ENCODE measurements at regions not wholly inside any gene's neighbourhood (a gene's known extent, or its start where the extent isn't known, plus 50 kb on each side); places are given as distances from the start of the nearest gene placed in this dataset.
"Not testable (repeated sequence)": the region's sequence is repeated elsewhere in the genome, so short reads cannot be mapped to it uniquely, and the experiment has no call there.

GRCh38 chr7:35853194-35853593 is 52.3 kb downstream of the SEPTIN7 start:
- DNase-seq (ENCODE audit: low read depth, low spot score); H3K9ac ChIP-seq (ENCODE audit: insufficient read length, low read depth); H3K4me3 ChIP-seq (ENCODE audit: insufficient read length, low read depth); H3K27me3 ChIP-seq (ENCODE audit: insufficient read depth, insufficient read length); H3K4me1 ChIP-seq (ENCODE audit: insufficient read depth, insufficient read length): not testable (repeated sequence)
- peaks cover 26% of the 10 kb centered on the region for H3K36me3 ChIP-seq (ENCODE audit: insufficient read depth, insufficient read length, low read length)
- H3K9me3 ChIP-seq (ENCODE audit: insufficient read depth, low read length) = peaks cover 14% of the 10 kb centered on the region; the same call in 1 of the 2 replicates

- TF ChIP-seq YY1 (IDR thresholded peaks at IDR 0.05; ENCODE audit: insufficient read depth, insufficient read length) (no peak), SUZ12 (IDR thresholded peaks at IDR 0.05; ENCODE audit: extremely low read depth, insufficient read depth, insufficient read length) (no peak), ZNF274 (IDR thresholded peaks at IDR 0.05; ENCODE audit: low read depth, low read length) (no peak)
- Histone ChIP-seq H3K4me1 (ENCODE audit: insufficient read depth, insufficient read length) (no peaks in the 10 kb centered on the region), H3K36me3 (ENCODE audit: insufficient read depth, insufficient read length, low read length) (peaks cover 19% of the 10 kb centered on the region), H3K27me3 (ENCODE audit: insufficient read depth, insufficient read length) (no peaks in the 10 kb centered on the region), H3K9ac (ENCODE audit: insufficient read length, low read depth) (no peak overlapping the region), H3K4me3 (ENCODE audit: insufficient read length, low read depth) (no peak overlapping the region), H3K9me3 (ENCODE audit: insufficient read depth, low read length) (peaks cover 14% of the 10 kb centered on the region; the same call in 1 of the 2 replicates)
- no peak for DNase-seq (ENCODE audit: low read depth, low spot score)
Observed at GRCh38 chr7:35854311-35854710, 53.5 kb downstream of the SEPTIN7 start.

- no peak for TF ChIP-seq ZNF274 (IDR thresholded peaks at IDR 0.05; ENCODE audit: low read depth, low read length)
- no peak for TF ChIP-seq YY1 (IDR thresholded peaks at IDR 0.05; ENCODE audit: insufficient read depth, insufficient read length)
- no peak for TF ChIP-seq SUZ12 (IDR thresholded peaks at IDR 0.05; ENCODE audit: extremely low read depth, insufficient read depth, insufficient read length)
- H3K9me3 ChIP-seq (ENCODE audit: insufficient read depth, low read length) = peaks cover 14% of the 10 kb centered on the region; the same call in 1 of the 2 replicates
- DNase-seq (ENCODE audit: low read depth, low spot score) = no peak
- no peaks in the 10 kb centered on the region for H3K4me1 ChIP-seq (ENCODE audit: insufficient read depth, insufficient read length)
- H3K4me3 ChIP-seq (ENCODE audit: insufficient read length, low read depth) = no peak overlapping the region
- H3K9ac ChIP-seq (ENCODE audit: insufficient read length, low read depth) = no peak overlapping the region
- no peaks in the 10 kb centered on the region for H3K27me3 ChIP-seq (ENCODE audit: insufficient read depth, insufficient read length)
- H3K36me3 ChIP-seq (ENCODE audit: insufficient read depth, insufficient read length, low read length) = peaks cover 16% of the 10 kb centered on the region
Observed at GRCh38 chr7:35856175-35856574, 55.3 kb downstream of the SEPTIN7 start.

GRCh38 chr7:35860664-35861063 is 59.8 kb downstream of the SEPTIN7 start:
- Histone ChIP-seq H3K4me1 (ENCODE audit: insufficient read depth, insufficient read length) (no peaks in the 10 kb centered on the region), H3K4me3 (ENCODE audit: insufficient read length, low read depth) (no peak overlapping the region), H3K9ac (ENCODE audit: insufficient read length, low read depth) (no peak overlapping the region), H3K9me3 (ENCODE audit: insufficient read depth, low read length) (peaks cover 9% of the 10 kb centered on the region; the same call in 1 of the 2 replicates), H3K27me3 (ENCODE audit: insufficient read depth, insufficient read length) (no peaks in the 10 kb centered on the region), H3K36me3 (ENCODE audit: insufficient read depth, insufficient read length, low read length) (peaks cover 32% of the 10 kb centered on the region)
- DNase-seq (ENCODE audit: low read depth, low spot score) = no peak
- no peak for TF ChIP-seq ZNF274 (IDR thresholded peaks at IDR 0.05; ENCODE audit: low read depth, low read length)
- no peak for TF ChIP-seq SUZ12 (IDR thresholded peaks at IDR 0.05; ENCODE audit: extremely low read depth, insufficient read depth, insufficient read length)
- no peak for TF ChIP-seq YY1 (IDR thresholded peaks at IDR 0.05; ENCODE audit: insufficient read depth, insufficient read length)

GRCh38 chr7:35865287-35865686 is 64.4 kb downstream of the SEPTIN7 start:
- Histone ChIP-seq H3K36me3 (ENCODE audit: insufficient read depth, insufficient read length, low read length) (peaks cover 50% of the 10 kb centered on the region), H3K9me3 (ENCODE audit: insufficient read depth, low read length) (no peaks in the 10 kb centered on the region), H3K4me3 (ENCODE audit: insufficient read length, low read depth) (no peak overlapping the region), H3K27me3 (ENCODE audit: insufficient read depth, insufficient read length) (no peaks in the 10 kb centered on the region), H3K4me1 (ENCODE audit: insufficient read depth, insufficient read length) (no peaks in the 10 kb centered on the region), H3K9ac (ENCODE audit: insufficient read length, low read depth) (no peak overlapping the region)
- no peak for DNase-seq (ENCODE audit: low read depth, low spot score)
- TF ChIP-seq ZNF274 (IDR thresholded peaks at IDR 0.05; ENCODE audit: low read depth, low read length) (no peak), YY1 (IDR thresholded peaks at IDR 0.05; ENCODE audit: insufficient read depth, insufficient read length) (no peak), SUZ12 (IDR thresholded peaks at IDR 0.05; ENCODE audit: extremely low read depth, insufficient read depth, insufficient read length) (no peak)

DNA sequence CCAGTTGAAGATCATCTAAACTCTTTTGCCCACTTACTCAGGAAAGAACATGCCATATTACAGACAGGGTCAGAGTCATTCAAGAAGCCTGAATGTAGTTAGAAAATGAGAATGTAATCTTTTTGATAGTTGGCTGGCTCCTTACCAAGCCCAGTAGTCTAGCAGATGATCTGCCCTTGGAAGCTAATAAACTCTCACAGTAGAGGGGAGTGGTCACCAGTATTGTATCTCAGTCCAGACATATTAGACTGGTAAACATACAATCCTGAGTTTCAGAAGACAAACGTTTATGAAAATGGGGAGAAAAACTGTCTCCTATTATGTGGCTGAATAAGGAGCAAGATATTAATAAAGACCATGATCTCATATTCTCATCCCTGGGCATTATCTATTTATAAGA is 65.3 kb downstream of the SEPTIN7 start:
- H3K27me3 ChIP-seq (ENCODE audit: insufficient read depth, insufficient read length) = no peaks in the 10 kb centered on the region
- H3K9ac ChIP-seq (ENCODE audit: insufficient read length, low read depth) = no peak overlapping the region
- H3K4me3 ChIP-seq (ENCODE audit: insufficient read length, low read depth) = no peak overlapping the region
- no peaks in the 10 kb centered on the region for H3K9me3 ChIP-seq (ENCODE audit: insufficient read depth, low read length)
- no peak for TF ChIP-seq ZNF274 (IDR thresholded peaks at IDR 0.05; ENCODE audit: low read depth, low read length)
- no peak for DNase-seq (ENCODE audit: low read depth, low spot score)
- H3K4me1 ChIP-seq (ENCODE audit: insufficient read depth, insufficient read length) = no peaks in the 10 kb centered on the region
- peaks cover 50% of the 10 kb centered on the region for H3K36me3 ChIP-seq (ENCODE audit: insufficient read depth, insufficient read length, low read length)

GRCh38 chr7:35869117-35869516 is 68.3 kb downstream of the SEPTIN7 start:
- not testable (repeated sequence) for DNase-seq (ENCODE audit: low read depth, low spot score)
- H3K36me3 ChIP-seq (ENCODE audit: insufficient read depth, insufficient read length, low read length) = peaks cover 55% of the 10 kb centered on the region

DNA sequence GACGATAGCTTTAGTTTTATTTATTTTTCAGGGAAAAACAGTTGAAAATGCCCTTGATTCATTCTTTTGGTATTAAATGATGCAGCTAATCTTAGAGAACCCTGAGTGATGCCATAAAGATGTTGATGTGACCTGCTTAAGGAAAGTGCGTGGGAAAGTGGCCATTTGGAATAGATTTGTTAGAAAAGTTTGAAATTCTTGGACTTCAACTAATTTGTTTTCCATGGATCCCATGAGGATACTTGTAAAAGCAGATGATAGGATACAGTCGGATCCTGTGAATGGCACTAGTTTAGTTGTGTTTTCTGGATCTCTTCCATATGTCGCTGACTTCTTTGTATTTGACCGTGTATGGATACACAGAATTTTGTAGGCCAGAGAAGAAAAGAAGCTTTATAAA is 69.0 kb downstream of the SEPTIN7 start:
- no peak for TF ChIP-seq ZNF274 (IDR thresholded peaks at IDR 0.05; ENCODE audit: low read depth, low read length)
- TF ChIP-seq YY1 (IDR thresholded peaks at IDR 0.05; ENCODE audit: insufficient read depth, insufficient read length) = no peak
- no peak for TF ChIP-seq SUZ12 (IDR thresholded peaks at IDR 0.05; ENCODE audit: extremely low read depth, insufficient read depth, insufficient read length)
- H3K36me3 ChIP-seq (ENCODE audit: insufficient read depth, insufficient read length, low read length) = peaks cover 56% of the 10 kb centered on the region
- no peaks in the 10 kb centered on the region for H3K9me3 ChIP-seq (ENCODE audit: insufficient read depth, low read length)
- no peak overlapping the region for H3K4me3 ChIP-seq (ENCODE audit: insufficient read length, low read depth)
- no peak for DNase-seq (ENCODE audit: low read depth, low spot score)
- H3K9ac ChIP-seq (ENCODE audit: insufficient read length, low read depth) = no peak overlapping the region
- no peaks in the 10 kb centered on the region for H3K27me3 ChIP-seq (ENCODE audit: insufficient read depth, insufficient read length)
- no peaks in the 10 kb centered on the region for H3K4me1 ChIP-seq (ENCODE audit: insufficient read depth, insufficient read length)

More at GRCh38 chr7:35869117-35869516, 68.3 kb downstream of the SEPTIN7 start:
- not testable (repeated sequence) for H3K4me3 ChIP-seq (ENCODE audit: insufficient read length, low read depth); H3K4me1 ChIP-seq (ENCODE audit: insufficient read depth, insufficient read length); H3K27me3 ChIP-seq (ENCODE audit: insufficient read depth, insufficient read length); H3K9ac ChIP-seq (ENCODE audit: insufficient read length, low read depth); H3K9me3 ChIP-seq (ENCODE audit: insufficient read depth, low read length)
